SU-DHL-6 (cell line): ENCODE measurements at regions not wholly inside any gene's neighbourhood (a gene's known extent, or its start where the extent isn't known, plus 50 kb on each side); places are given as distances from the start of the nearest gene placed in this dataset.

ENCODE experiments used
- H2AFZ ChIP-seq: fragments of 200-600 bp; sonication (generic); 2 replicates; pipeline ENCODE4 v1.6.1; 2014; ENCODE audit warnings: low read depth, mild to moderate bottlenecking, moderate library complexity, mixed read lengths, antibody characterized with exemption, low read length; ENCODE audit not compliant: severe bottlenecking
- H3F3A ChIP-seq: fragments of 200-600 bp; shearing (Covaris generic); 2 replicates; pipeline ENCODE4 v1.6.0; 2016; ENCODE audit warnings: antibody characterized with exemption, mild to moderate bottlenecking; ENCODE audit not compliant: insufficient read depth
- H3K27ac ChIP-seq: fragments of 200-600 bp; sonication (generic); 2 replicates; pipeline ENCODE4 v1.5.1; 2016; ENCODE audit warnings: low read depth, mild to moderate bottlenecking, low read length, moderate library complexity, mixed read lengths
- H3K27me3 ChIP-seq: fragments of 200-600 bp; sonication (generic), shearing (Covaris generic); 2 replicates; pipeline ENCODE4 v1.6.0; 2014; ENCODE audit warnings: mild to moderate bottlenecking, low read length
- H3K36me3 ChIP-seq: fragments of 200-600 bp; sonication (generic); 2 replicates; pipeline ENCODE4 v1.6.1; 2014; ENCODE audit warnings: mild to moderate bottlenecking, low read length, mixed read lengths
- H3K4me2 ChIP-seq: fragments of 300-600, 200-600 bp; shearing (Covaris generic), sonication (generic); 2 replicates; pipeline ENCODE4 v1.6.0; 2014; ENCODE audit warnings: low read length, low read depth, mild to moderate bottlenecking; ENCODE audit not compliant: poor library complexity, severe bottlenecking
- H3K4me3 ChIP-seq: fragments of 200-600 bp; sonication (generic); 2 replicates; pipeline ENCODE4 v1.5.1; 2014; ENCODE audit warnings: antibody characterized with exemption, low read length, mild to moderate bottlenecking, mixed read lengths; ENCODE audit not compliant: insufficient read depth, poor library complexity, severe bottlenecking
- H3K79me2 ChIP-seq: fragments of 200-600 bp; sonication (generic); 2 replicates; pipeline ENCODE4 v1.6.1; 2014; ENCODE audit warnings: mild to moderate bottlenecking, low read length, moderate library complexity; ENCODE audit not compliant: insufficient read depth
- H3K9ac ChIP-seq: fragments of 200-600 bp; sonication (generic); 2 replicates; pipeline ENCODE4 v1.7.0; 2014; ENCODE audit warnings: mild to moderate bottlenecking, low read length
- H3K9me2 ChIP-seq: fragments of 200-600 bp; sonication (generic); replicated peaks from 2 replicates; pipeline ENCODE4 v1.6.1; 2014; ENCODE audit warnings: low read length; ENCODE audit not compliant: insufficient read depth
- H3K9me3 ChIP-seq: fragments of 200-600 bp; sonication (generic); 2 replicates; pipeline ENCODE4 v1.6.1; 2014; ENCODE audit warnings: low read length, mixed read lengths; ENCODE audit not compliant: insufficient read depth
- H4K20me1 ChIP-seq: fragments of 200-600 bp; sonication (generic); 2 replicates; pipeline ENCODE4 v1.6.1; 2014; ENCODE audit warnings: low read depth, mild to moderate bottlenecking, antibody characterized with exemption, low read length, moderate library complexity, mixed read lengths
- EZH2phosphoT487 ChIP-seq: fragments of 200-600 bp; sonication (generic), shearing (Covaris generic); conservative IDR thresholded peaks from 2 replicates; pipeline ENCODE4 v1.6.1; 2018; ENCODE audit warnings: mild to moderate bottlenecking, antibody characterized with exemption, low read length, moderate library complexity, mixed read lengths
- TF ChIP-seq, protein P1 (sequence below): fragments of 200-600 bp; sonication (generic); IDR thresholded peaks from one replicate; pipeline ENCODE4 v1.5.1; 2017; ENCODE audit warnings: antibody characterized with exemption, mild to moderate bottlenecking, low read length, moderate library complexity; ENCODE audit not compliant: insufficient read depth, poor library complexity, severe bottlenecking

DNA sequence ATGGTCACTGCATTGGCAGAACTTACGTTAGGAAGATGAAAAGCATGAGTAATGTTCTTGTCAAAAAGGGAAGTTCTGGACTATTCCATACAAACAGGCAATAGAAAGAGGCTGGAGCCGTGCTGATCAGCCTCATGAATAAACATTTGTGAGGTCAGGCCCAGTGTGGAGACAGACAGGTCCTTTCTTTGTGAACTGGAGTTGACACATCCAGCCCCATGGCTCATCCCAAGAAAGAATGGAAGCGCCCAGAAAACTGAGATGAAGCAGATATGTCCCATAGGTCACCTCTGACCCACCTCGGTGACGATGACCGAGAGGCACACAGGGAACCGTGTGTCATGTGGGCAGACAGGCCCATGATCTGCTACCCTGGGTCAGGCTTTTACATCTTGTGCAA, 276.0 kb upstream of the SGK1 start:
- Histone ChIP-seq H3K9me2 (no peaks in the 10 kb centered on the region), H3K27me3 (no peaks in the 10 kb centered on the region), H4K20me1 (no peaks in the 10 kb centered on the region), H2AFZ (no peak overlapping the region), H3F3A (no peaks in the 10 kb centered on the region), H3K4me2 (no peak overlapping the region), H3K79me2 (no peaks in the 10 kb centered on the region), H3K9ac (no peak overlapping the region), H3K4me3 (no peak overlapping the region), H3K36me3 (no peaks in the 10 kb centered on the region), H3K9me3 (no peaks in the 10 kb centered on the region), H3K27ac (no peak overlapping the region)
- no peak for TF ChIP-seq EZH2phosphoT487
- TF ChIP-seq, protein P1, sequence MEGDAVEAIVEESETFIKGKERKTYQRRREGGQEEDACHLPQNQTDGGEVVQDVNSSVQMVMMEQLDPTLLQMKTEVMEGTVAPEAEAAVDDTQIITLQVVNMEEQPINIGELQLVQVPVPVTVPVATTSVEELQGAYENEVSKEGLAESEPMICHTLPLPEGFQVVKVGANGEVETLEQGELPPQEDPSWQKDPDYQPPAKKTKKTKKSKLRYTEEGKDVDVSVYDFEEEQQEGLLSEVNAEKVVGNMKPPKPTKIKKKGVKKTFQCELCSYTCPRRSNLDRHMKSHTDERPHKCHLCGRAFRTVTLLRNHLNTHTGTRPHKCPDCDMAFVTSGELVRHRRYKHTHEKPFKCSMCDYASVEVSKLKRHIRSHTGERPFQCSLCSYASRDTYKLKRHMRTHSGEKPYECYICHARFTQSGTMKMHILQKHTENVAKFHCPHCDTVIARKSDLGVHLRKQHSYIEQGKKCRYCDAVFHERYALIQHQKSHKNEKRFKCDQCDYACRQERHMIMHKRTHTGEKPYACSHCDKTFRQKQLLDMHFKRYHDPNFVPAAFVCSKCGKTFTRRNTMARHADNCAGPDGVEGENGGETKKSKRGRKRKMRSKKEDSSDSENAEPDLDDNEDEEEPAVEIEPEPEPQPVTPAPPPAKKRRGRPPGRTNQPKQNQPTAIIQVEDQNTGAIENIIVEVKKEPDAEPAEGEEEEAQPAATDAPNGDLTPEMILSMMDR: no peak

GRCh38 chr6:134593442-134593841, 275.5 kb upstream of the SGK1 start:
- Histone ChIP-seq H3K4me3 (no peak overlapping the region), H2AFZ (no peak overlapping the region), H3K27ac (no peak overlapping the region), H3K9me3 (no peaks in the 10 kb centered on the region), H3K36me3 (no peaks in the 10 kb centered on the region), H3K9me2 (no peaks in the 10 kb centered on the region), H3K79me2 (no peaks in the 10 kb centered on the region), H3F3A (no peaks in the 10 kb centered on the region), H3K9ac (no peak overlapping the region), H3K27me3 (no peaks in the 10 kb centered on the region), H3K4me2 (no peak overlapping the region), H4K20me1 (no peaks in the 10 kb centered on the region)
- no peak for TF ChIP-seq EZH2phosphoT487
- TF ChIP-seq, protein P1: no peak

DNA sequence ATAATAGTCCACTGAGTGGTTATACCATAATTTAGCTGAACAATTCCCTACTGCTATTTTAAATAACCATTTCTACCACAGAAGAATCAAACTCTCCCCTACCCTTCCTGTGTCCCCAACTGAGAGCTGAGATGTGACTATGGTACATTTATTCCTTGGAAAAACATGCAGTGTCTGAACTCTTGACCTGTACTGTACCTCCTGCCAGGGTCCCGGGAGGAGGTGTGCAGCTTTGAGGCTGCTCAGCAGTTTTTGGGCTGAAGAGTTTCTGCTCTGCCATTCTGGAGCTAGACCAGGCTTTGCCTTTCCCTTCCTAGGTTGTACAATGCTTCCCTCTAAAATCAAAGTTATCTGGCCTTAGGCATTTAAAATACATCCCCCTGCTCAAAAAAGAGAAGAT, 275.1 kb upstream of the SGK1 start:
- Histone ChIP-seq H2AFZ (no peak overlapping the region), H3K9me2 (no peaks in the 10 kb centered on the region), H3K9ac (no peak overlapping the region), H3K27me3 (no peaks in the 10 kb centered on the region), H3K9me3 (no peaks in the 10 kb centered on the region), H3K27ac (no peak overlapping the region), H4K20me1 (no peaks in the 10 kb centered on the region), H3F3A (no peaks in the 10 kb centered on the region), H3K4me3 (no peak overlapping the region), H3K36me3 (no peaks in the 10 kb centered on the region), H3K79me2 (no peaks in the 10 kb centered on the region), H3K4me2 (no peak overlapping the region)
- TF ChIP-seq EZH2phosphoT487: no peak
- TF ChIP-seq, protein P1: no peak

DNA sequence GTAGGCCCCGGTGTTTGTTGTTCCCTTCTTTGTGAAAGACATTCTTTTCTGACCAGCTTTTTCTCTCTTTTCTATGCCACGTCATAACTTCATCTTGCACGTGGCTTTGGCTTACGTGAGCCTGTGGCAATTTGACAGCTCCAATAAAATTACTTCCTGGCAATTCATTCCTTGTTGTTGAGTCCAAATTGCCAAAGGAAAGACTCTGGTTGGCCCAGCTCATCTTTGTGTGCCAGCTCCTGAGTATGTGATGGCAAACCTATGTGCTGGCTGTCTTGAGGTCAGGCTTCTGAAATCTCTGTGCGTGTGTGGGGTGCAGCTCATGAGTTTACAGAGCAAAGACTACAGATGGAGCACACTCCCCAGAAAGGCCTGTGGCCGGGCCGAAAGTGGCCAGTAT, 272.5 kb upstream of the SGK1 start:
- H3K9me2 ChIP-seq: no peaks in the 10 kb centered on the region

More for the DNA sequence above, 272.5 kb upstream of the SGK1 start:
- Histone ChIP-seq H3K9me3 (no peaks in the 10 kb centered on the region), H3K4me2 (no peak overlapping the region), H3K27ac (no peak overlapping the region), H3K27me3 (no peaks in the 10 kb centered on the region), H3K4me3 (no peak overlapping the region), H3K36me3 (no peaks in the 10 kb centered on the region), H3K9ac (no peak overlapping the region), H3K79me2 (no peaks in the 10 kb centered on the region), H4K20me1 (no peaks in the 10 kb centered on the region), H3F3A (no peaks in the 10 kb centered on the region), H2AFZ (no peak overlapping the region)
- TF ChIP-seq, protein P1: no peak
- no peak for TF ChIP-seq EZH2phosphoT487
